HEK293T (cell line): ENCODE measurements at regions not wholly inside any gene's neighbourhood (a gene's known extent, or its start where the extent isn't known, plus 50 kb on each side); places are given as distances from the start of the nearest gene placed in this dataset.

ENCODE experiments used
- ARNT ChIP-seq: fragments of 450-650 bp; IDR thresholded peaks from 2 replicates; pipeline ENCODE4 v1.6.1; 2017; ENCODE audit warnings: mild to moderate bottlenecking
- BHLHE40 ChIP-seq: fragments of 450-650 bp; IDR thresholded peaks from 2 replicates; pipeline ENCODE4 v1.6.1; 2016; ENCODE audit warnings: mild to moderate bottlenecking, moderate library complexity, borderline replicate concordance
- CTBP1 ChIP-seq: fragments of 450-650 bp; IDR thresholded peaks from 2 replicates; pipeline ENCODE4 v1.6.1; 2016; ENCODE audit warnings: borderline replicate concordance
- FOXA1 ChIP-seq: fragments of 450-650 bp; IDR thresholded peaks from 2 replicates; pipeline ENCODE4 v1.6.1; 2016; ENCODE audit warnings: mild to moderate bottlenecking
- FOXK2 ChIP-seq: fragments of 450-650 bp; IDR thresholded peaks from 2 replicates; pipeline ENCODE4 v1.6.1; 2016; ENCODE audit warnings: mild to moderate bottlenecking
- FOXM1 ChIP-seq: fragments of 450-650 bp; IDR thresholded peaks from 2 replicates; pipeline ENCODE4 v1.6.1; 2017; ENCODE audit warnings: mild to moderate bottlenecking, borderline replicate concordance
- PKNOX1 ChIP-seq: fragments of 450-650 bp; IDR thresholded peaks from 2 replicates; pipeline ENCODE4 v1.6.1; 2016
- SP1 ChIP-seq: fragments of 450-650 bp; IDR thresholded peaks from 2 replicates; pipeline ENCODE4 v1.6.1; 2017
- TARDBP ChIP-seq: fragments of 450-650 bp; IDR thresholded peaks from 2 replicates; pipeline ENCODE4 v1.6.1; 2016

GRCh38 chr6:50539447-50539846 lies 173.9 kb upstream of the TFAP2D start:
- no peak for TF ChIP-seq ARNT
- TF ChIP-seq FOXA1: no peak
- no peak for TF ChIP-seq TARDBP
- TF ChIP-seq FOXM1: no peak
- no peak for TF ChIP-seq FOXK2
- TF ChIP-seq PKNOX1: no peak
- no peak for TF ChIP-seq SP1
- TF ChIP-seq CTBP1: no peak
- no peak for TF ChIP-seq BHLHE40
